A549 (cell line): ENCODE measurements at regions not wholly inside any gene's neighbourhood (a gene's known extent, or its start where the extent isn't known, plus 50 kb on each side); places are given as distances from the start of the nearest gene placed in this dataset.

Source experiments
- HDAC2 ChIP-seq: fragments of 200-600 bp; sonication (generic); IDR thresholded peaks from 2 replicates; pipeline ENCODE4 v1.6.1; 2016
- HMGXB4 ChIP-seq: fragments of 250-450 bp; sonication (Bioruptor Pico); IDR thresholded peaks from 2 replicates; pipeline ENCODE4 v1.5.0; 2021; ENCODE audit warnings: mild to moderate bottlenecking, moderate library complexity, borderline replicate concordance
- JUN ChIP-seq, 2 experiments: fragments of >200 bp; sonication (Bioruptor Twin); formaldehyde crosslinking; IDR thresholded peaks; 2 replicates in 1 of 2; 3 replicates in 1 of 2; pipeline ENCODE4 v1.6.1; 2016 to 2017
- MAX ChIP-seq: IDR thresholded peaks from 2 replicates; pipeline ENCODE4 v1.6.1; 2012
- MYC ChIP-seq: IDR thresholded peaks from 2 replicates; pipeline ENCODE4 v1.6.1; 2012; ENCODE audit warnings: mild to moderate bottlenecking, inconsistent platforms, low read length, improper control_type of control experiment, borderline replicate concordance
- RCOR1 ChIP-seq: fragments of 150-350 bp; IDR thresholded peaks from 2 replicates; pipeline ENCODE4 v1.6.1; 2014; ENCODE audit warnings: antibody characterized with exemption, low read length, low read depth
- REST ChIP-seq: fragments of 200-600 bp; sonication (generic); IDR thresholded peaks from 2 replicates; pipeline ENCODE4 v1.6.1; 2016; ENCODE audit warnings: antibody characterized with exemption, mild to moderate bottlenecking, moderate library complexity
- TF ChIP-seq, protein P1 (sequence below): IDR thresholded peaks from 2 replicates; pipeline ENCODE4 v1.6.1; 2012

GRCh38 chr15:93143186-93143585, 54.2 kb upstream of the RGMA start:
- TF ChIP-seq REST (no peak), HDAC2 (no peak), MAX (no peak), JUN (IDR thresholded peaks at IDR 0.05) (no peak), RCOR1 (no peak), HMGXB4 (CRISPR knock-in tag) (no peak), MYC (no peak)
- TF ChIP-seq, protein P1, sequence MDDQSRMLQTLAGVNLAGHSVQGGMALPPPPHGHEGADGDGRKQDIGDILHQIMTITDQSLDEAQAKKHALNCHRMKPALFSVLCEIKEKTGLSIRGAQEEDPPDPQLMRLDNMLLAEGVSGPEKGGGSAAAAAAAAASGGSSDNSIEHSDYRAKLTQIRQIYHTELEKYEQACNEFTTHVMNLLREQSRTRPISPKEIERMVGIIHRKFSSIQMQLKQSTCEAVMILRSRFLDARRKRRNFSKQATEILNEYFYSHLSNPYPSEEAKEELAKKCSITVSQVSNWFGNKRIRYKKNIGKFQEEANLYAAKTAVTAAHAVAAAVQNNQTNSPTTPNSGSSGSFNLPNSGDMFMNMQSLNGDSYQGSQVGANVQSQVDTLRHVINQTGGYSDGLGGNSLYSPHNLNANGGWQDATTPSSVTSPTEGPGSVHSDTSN: no peak
